NCI-H2081 (cell line): ENCODE measurements at regions not wholly inside any gene's neighbourhood (a gene's known extent, or its start where the extent isn't known, plus 50 kb on each side); places are given as distances from the start of the nearest gene placed in this dataset.

Source experiments
- DNase-seq, 2 experiments: peaks; one replicate each; lab custom pipeline; 2025; lab: John Stamatoyannopoulos, UW

DNA sequence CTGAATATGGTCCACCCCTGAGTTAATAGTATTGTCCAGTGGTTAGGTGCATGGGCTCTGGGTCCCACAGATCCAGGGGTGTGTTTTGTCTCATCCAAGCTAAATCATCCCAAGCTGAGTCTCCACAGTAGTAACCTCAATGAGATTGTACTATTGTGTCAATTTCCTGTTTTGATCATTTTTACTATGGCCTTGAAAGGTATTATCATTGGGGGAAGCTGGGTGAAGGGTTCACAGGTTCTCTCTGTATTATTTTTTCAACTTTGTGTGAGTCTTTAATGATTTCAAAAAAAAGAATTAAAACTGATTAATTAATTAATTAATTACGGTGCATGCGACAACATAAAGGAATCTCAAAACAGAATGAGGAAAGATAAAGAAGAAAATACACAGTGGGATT lies 266.1 kb downstream of the MN1 start:
- DNase-seq = no peak

- DNase-seq = no peak
Observed at GRCh38 chr22:27537501-27537900, 264.1 kb downstream of the MN1 start.

DNA sequence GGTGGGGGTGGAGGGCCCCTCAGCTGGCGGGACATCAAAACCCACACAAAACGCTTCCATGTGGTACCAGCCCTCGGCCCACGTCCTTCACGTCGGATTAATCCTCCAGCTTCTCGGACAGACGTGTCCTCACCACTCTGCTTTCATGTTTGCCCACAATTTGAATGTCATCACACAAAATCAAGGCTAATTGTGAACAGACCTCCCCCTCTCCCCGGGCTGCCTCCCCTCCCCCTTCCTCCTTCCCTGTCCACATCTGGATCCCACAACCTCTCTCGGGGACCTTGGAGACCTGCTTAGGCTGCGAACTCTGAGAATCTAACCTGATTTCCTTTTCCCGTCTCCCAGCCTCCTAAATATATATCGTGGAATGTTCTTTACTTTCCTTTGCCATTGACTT lies 262.9 kb downstream of the MN1 start:
- no peak for DNase-seq

DNA sequence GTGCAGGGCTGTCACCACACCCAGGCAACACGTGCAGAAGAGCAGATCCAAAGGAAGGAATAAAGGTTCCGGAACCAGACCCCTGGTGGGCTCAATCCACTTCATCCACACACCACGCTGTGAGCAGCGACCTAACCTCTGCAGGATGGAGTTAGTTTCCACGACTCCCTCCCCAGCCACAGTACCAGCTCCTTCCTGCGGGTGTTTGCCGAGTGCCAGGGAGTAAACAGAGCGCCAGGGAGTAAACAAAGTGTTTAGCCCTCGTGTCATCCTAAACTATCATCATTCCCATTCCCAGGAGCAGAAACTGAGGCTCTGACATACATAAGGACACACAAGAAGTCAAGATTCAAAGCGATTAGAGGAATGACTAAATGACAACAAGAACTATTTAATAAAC lies 261.3 kb downstream of the MN1 start:
- no peak for DNase-seq

GRCh38 chr22:27540656-27541396 lies 260.7 kb downstream of the MN1 start:
- no peak for DNase-seq

GRCh38 chr22:27541836-27542235 lies 259.7 kb downstream of the MN1 start:
- peak; percentile 45 to 84 for DNase-seq

DNA sequence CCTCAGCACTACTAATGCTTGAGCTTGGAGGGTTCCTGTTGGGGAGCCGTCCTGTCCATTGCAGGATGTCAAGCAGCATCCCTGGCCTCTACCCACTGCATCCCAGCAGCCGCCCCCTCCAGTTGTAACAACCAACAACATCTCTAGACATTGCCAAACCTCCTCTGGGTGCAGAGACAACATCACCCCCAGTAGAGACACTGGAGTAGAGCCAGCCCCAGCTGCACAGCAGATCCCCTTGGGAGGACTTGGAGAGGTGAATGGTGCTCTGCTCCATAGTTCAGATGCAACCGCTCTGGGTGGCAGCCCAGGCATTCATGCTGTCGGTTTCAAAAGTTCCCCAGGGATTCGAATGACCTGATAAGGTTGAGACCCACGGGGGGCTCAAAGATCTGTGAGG lies 259.0 kb downstream of the MN1 start:
- no peak for DNase-seq

DNA sequence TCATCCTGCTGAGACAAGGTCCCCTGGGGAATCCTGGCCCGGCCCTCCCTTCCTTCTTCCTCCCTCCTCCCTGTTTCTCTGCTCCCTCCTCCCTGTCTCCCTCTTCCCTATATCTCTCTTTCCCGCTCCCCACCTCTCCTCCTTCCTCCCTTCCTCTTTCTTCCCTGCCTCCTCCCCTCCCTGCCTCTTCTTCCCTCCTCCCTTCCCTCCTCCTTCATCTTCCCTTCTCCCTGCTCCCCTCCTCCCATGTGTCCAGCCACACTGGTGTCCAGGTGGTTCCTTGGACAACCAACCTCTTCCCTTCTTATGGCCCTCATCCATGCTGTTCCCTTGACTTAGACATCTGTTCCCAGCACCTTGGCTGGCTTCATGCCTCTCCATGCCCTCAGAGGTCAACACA lies 258.1 kb downstream of the MN1 start:
- no peak for DNase-seq

- no peak for DNase-seq
Observed at GRCh38 chr22:27545085-27545484, 256.5 kb downstream of the MN1 start.

- no peak for DNase-seq
Observed at GRCh38 chr22:27546157-27546935, 255.2 kb downstream of the MN1 start.

DNA sequence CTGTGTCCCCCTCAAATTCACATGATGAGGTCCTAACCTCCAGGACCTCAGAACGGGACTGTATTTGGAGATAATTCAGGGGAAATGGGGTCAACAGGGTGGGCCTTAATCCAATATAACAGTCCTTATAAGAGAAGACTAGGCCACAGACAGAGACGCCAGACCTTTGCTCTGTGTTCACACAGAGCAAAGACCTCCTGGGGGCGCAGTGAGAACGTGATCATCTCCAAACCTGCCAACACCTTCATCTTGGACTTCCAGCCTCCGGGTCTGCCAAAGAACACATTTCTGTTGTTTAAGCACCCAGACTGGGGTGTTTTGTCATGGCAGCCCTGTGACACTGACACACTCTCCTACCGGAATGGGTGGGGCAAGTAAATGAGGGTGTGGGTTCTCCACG lies 250.2 kb downstream of the MN1 start:
- no peak for DNase-seq

GRCh38 chr22:27552176-27552575 lies 249.4 kb downstream of the MN1 start:
- DNase-seq = no peak

GRCh38 chr22:27552863-27553262 lies 248.7 kb downstream of the MN1 start:
- DNase-seq = no peak

GRCh38 chr22:27554106-27554811 lies 247.3 kb downstream of the MN1 start:
- no peak for DNase-seq

GRCh38 chr22:27554841-27555456 lies 246.6 kb downstream of the MN1 start:
- no peak for DNase-seq

- DNase-seq = no peak
Observed at GRCh38 chr22:27556371-27556770, 245.2 kb downstream of the MN1 start.

DNA sequence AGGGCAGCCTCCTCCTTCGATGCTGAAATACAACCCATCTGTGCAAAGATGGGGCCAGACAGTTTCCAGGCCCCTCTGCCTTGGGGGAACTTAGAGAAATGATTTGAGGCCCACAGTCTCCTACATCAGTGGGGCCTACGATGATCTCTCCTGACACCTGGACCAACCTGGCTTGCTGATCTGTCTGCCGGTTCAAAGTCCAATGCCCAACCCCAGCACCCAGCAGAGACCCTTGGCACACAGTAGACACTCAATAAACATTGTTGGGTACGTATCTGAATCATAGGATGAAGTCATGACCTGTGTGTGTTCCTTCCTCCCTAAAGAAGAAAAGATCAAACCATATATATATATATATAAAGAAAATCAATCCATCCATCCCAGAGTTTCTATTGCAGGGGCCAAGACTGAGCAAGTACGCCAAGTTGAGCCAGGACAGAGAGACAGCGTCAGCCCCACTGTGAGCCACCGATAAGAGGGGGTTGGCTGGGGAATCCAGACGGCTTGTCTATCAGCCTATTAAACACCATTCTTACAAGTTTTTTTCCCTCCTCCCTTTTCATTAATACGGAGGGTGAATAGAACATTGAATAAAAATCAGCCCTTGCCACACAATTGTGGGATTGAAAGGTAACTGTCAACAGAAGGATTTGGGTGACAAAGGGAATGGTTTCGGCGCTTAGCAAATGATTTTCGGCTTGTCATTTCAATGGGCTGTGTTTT lies 244.1 kb downstream of the MN1 start:
- no peak for DNase-seq

GRCh38 chr22:27558658-27559371 lies 242.7 kb downstream of the MN1 start:
- peak in 1 of 2 experiments; percentile 6 for DNase-seq

GRCh38 chr22:27560781-27561180 lies 240.8 kb downstream of the MN1 start:
- no peak for DNase-seq

GRCh38 chr22:27561286-27561904 lies 240.2 kb downstream of the MN1 start:
- DNase-seq = no peak

DNA sequence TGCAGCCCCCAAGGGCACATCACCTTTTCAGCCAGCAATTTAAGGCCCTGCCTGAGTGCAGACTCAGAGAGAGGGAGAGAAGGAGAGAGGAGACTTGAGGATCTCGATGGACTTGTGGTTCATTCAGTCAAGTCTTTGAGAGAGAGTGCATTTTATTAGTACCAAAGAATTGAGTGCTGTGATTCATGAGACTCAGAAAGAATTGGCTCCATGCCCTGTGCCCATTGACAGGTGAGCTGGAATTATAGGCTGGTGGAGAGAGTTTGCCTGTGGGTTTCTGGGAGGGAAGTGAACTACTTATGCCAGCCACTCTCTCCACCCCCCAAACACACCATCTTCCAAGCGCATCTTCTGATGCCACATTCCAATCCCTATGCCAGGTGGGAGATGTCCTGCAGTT lies 236.8 kb downstream of the MN1 start:
- DNase-seq = no peak
